ENCODE measurements at regions not wholly inside any gene's neighbourhood (a gene's known extent, or its start where the extent isn't known, plus 50 kb on each side); places are given as distances from the start of the nearest gene placed in this dataset.
"Not testable (repeated sequence)": the region's sequence is repeated elsewhere in the genome, so short reads cannot be mapped to it uniquely, and the experiment has no call there.

DNA sequence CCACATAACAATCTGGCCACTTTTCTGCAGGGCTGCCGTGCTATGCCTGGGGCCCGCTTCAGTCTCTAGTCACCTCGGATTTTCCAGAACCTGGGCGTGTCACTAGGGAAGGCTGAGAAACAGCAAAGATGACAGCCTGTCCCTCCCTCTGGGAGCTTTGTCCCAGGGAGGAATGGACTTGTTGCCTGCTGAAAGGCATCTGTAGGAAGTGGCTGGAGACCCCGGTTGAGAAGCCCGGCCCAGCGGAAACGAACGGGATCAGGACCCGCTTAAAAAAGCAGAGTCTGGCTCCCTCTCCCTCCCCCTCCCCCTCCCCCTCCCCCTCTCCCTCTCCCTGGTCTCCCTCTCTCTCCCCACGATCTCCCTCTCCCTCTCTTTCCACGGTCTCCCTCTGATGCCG lies 149.5 kb upstream of the ZNF516 start:
- no peak for DNase-seq (ENCODE audit: low read depth in 2 of 2, low spot score in 1 of 2)

GRCh38 chr18:76643996-76644395 lies 149.0 kb upstream of the ZNF516 start:
- DNase-seq (ENCODE audit: low read depth in 2 of 2, low spot score in 1 of 2): no peak

- DNase-seq (ENCODE audit: low read depth in 2 of 2, low spot score in 1 of 2): no peak
These were observed 148.2 kb upstream of the ZNF516 start for GRCh38 chr18:76643199-76643598.

- no peak for DNase-seq (ENCODE audit: low read depth in 2 of 2, low spot score in 1 of 2)
These were observed 145.4 kb upstream of the ZNF516 start for GRCh38 chr18:76640438-76640837.

GRCh38 chr18:76634564-76634963 lies 139.5 kb upstream of the ZNF516 start:
- DNase-seq (ENCODE audit: low read depth in 2 of 2, low spot score in 1 of 2): no peak

DNA sequence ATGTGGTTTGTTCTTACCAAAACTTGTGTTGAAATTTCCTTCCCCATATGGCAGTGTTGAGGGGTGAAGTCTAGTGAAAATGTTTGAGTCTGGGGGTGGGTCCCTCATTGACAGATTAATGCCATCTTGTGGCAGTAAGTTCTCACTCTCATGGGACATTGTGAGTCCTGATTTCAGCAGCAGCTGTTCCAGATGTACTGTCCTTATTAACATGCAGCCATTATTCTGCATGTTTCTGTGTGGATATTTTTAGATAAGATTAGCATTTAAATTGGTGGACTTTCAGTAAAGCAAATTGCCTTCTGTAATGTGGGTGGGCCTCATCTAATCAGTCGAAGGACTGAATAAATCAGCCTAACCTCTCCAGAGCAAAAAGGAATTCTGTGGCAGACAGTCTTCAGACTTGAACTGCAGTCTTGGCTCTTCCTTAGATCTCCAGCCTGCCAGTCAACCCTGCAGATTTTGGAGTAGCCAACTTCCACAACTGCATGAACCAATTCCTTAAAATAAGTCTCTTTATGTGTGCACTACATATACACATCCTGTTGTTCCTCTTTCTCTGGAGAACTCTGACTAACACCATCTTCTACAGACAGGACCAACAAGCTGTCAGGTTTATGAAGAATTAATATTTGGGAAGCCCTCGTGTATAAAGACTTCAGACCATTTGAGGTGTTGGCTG lies 138.7 kb upstream of the ZNF516 start:
- DNase-seq (ENCODE audit: low read depth in 2 of 2, low spot score in 1 of 2): no peak

DNA sequence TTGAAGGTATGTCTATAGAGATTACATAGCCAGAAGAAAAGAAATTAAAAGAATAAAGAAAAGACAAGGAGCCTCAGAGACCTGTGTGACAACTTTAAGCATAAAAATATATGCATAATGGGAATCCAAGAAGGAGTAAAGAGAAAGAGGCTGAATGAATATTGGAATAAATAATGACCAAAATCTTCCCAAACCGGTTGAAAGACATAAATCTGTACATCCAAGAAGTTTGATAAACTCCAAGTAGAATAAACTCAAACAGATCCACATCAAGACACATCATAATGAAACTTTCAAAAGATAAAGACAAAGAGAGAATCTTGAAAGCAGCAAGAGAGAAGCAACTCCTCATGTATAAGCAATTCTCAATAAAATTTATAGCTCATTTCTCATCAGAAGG lies 132.4 kb upstream of the ZNF516 start:
- DNase-seq (ENCODE audit: low read depth in 2 of 2, low spot score in 1 of 2): no peak

- DNase-seq (ENCODE audit: low read depth in 2 of 2, low spot score in 1 of 2): no peak
These were observed 131.9 kb upstream of the ZNF516 start for GRCh38 chr18:76626991-76627390.

GRCh38 chr18:76622651-76623050 lies 127.6 kb upstream of the ZNF516 start:
- DNase-seq (ENCODE audit: low read depth in 2 of 2, low spot score in 1 of 2): no peak

- DNase-seq (ENCODE audit: low read depth in 2 of 2, low spot score in 1 of 2): no peak
These were observed 126.9 kb upstream of the ZNF516 start for GRCh38 chr18:76621782-76622495.

- no peak for DNase-seq (ENCODE audit: low read depth in 2 of 2, low spot score in 1 of 2)
These were observed 126.2 kb upstream of the ZNF516 start for GRCh38 chr18:76621226-76621625.

DNA sequence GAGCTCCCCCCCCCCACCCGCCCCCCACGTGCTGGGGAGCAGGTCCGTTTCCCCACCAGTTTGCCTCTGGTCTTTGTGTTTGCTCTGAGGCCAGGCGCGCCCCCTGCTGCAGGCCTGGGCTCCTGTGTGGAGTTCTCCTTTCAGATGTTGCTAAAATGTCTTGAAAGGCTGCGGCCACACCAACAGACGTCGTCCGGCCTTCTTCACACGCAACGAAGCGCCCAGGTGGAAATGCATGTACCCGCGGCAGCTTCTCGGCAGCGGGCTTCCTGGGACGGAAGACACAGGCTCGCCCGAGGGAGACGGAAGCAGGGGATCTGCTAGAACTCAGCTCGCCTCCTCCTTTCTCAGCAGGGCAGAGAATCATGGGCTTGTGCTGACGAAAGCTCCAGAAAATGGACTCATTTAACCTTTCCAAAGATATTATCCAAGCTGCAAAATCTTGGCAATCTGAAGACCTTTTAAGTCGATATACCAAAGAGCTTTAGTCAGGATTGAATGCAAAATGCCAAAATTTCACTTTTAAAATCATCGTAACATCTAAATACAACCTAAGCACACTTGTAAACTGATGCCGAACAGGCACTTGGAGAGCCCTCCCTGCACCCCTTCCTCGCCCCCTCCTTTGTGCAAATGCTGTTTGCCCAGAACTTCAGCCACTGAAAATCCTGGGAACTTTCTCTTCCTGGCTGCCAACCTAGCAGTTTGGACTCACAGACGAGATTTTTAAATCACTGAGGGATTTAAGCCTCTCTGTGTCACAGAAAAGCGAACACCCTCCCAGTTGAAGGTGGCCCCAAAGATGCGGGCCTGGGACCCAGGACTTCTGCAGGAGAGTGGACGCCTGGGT lies 125.5 kb upstream of the ZNF516 start:
- DNase-seq (ENCODE audit: low read depth in 2 of 2, low spot score in 1 of 2): no peak

DNA sequence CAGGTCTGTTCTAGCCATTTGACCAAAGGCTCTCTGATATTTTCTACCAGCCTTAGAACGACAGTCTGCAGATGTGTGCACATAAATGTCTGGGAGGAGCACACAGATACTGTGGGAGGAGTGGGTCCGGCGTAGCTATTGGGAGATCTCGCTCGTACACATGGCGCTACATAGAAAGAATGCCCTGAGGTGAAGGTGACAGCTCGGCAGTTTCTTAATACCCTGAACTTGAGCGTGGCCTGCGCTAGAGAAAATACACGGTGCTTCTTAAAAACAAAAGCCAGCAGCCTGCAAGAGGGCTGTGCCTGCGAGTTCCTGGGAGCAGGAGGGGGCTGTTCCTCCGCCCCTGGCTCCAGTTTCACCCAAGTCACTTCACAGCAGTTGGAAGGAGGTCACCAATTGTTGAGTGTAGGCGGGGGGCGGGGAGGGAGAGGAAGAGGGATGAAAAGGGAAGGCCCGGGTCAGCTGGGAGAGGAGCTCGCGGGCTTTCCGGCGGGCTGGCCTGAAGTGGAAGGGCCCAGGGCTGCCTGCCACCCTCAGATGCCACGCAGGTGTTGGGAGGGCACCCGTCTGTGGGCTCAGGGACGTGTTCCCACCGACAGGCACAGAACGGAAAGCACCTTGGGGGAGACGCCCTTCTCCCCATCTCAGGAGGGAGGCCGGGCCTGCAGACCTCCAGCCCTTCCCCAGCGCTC lies 124.7 kb upstream of the ZNF516 start:
- DNase-seq (ENCODE audit: low read depth in 2 of 2, low spot score in 1 of 2): no peak

DNA sequence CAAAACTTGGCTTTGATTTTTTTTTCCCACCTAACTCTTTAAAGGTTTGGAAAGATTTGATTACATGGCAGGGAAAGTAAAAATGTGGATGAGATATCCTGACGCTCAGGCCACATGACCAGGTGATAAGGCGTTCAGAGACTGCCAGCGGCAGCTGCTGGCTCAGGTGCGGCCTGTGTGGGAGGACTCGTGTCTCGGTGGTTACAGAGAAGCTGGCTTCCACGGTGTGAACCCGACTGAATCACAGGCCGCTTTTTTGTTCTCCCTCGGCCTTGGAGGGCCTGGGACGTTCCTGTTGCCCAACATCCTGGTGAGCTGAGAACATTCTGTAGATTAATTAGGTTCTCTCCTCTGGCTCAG lies 124.2 kb upstream of the ZNF516 start:
- no peak for DNase-seq (ENCODE audit: low read depth in 2 of 2, low spot score in 1 of 2)

DNA sequence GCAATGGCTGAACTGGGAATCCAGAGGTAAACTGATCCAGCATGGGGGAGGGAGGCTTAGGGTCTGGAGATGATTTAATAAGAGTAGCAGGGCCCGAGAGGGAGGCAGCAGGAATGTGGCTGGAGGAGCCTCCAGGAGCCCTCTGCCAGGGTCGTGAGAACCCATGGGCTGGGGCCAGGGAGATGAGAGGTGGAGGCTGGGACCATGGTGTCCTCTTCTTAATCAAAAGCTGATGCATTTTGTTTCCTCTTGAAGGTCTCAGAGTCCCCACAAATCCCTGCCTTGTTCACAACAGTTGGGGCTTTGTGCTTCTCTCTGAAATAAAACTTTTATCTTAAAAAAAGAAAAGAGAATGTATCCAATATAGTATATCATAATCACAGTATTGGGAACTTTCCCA lies 123.7 kb upstream of the ZNF516 start:
- no peak for DNase-seq (ENCODE audit: low read depth in 2 of 2, low spot score in 1 of 2)

DNA sequence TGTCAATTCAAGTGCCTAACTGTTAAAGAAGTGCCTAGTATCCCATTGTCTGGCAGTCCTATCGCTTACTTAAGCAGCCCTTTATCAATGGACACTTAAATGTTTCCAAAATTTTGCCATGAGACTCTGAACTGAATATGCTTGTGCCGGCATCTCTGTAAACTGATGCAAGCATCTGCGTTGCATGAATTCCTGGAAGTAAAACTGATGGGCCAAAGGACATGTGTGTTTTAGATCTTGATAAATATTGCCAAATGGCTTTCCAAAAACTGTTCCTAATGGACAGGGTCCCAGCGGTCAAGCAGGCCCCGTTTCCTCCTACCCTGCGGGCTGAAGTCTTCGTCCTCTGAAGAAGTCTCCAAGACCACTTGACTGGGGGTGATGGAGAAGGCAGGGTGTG lies 121.3 kb upstream of the ZNF516 start:
- no peak for DNase-seq (ENCODE audit: low read depth in 2 of 2, low spot score in 1 of 2)

GRCh38 chr18:76615065-76615733 lies 120.2 kb upstream of the ZNF516 start:
- no peak for DNase-seq (ENCODE audit: low read depth in 2 of 2, low spot score in 1 of 2)

GRCh38 chr18:76613755-76614120 lies 118.7 kb upstream of the ZNF516 start:
- no peak for DNase-seq (ENCODE audit: low read depth in 2 of 2, low spot score in 1 of 2)

DNA sequence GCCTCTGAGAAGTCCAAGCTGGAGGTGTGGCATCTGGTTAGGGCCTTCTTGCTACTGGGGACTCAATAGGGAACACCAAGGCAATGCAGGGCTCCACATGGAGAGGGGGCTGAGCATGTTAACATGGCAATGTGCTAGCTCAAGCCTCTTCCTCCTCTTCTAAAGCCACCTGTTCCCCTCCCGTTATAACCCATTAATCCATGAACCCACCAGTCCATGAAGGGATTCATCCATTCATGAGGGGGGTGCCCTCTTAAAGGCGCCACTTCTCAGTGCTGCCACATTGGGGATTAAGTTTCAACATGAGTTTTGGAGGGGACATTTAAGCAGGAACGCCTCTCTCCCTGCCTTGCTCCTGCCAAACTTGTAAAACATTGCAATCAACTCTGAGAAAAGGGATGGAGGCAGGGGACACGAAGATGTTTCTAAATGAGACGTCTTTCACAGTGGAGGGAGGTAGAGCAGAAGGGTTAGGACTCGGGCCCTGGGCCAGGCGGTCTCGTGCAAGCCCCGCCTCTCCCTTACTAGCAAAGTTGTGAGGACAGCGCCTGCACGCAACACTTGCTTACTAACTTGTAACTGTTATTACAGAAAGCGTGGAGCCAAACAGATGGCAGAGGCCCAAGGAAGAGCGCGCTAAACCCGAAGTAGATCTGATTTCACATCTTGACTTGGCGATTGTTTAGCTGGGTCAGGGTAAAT lies 118.2 kb upstream of the ZNF516 start:
- no peak for DNase-seq (ENCODE audit: low read depth in 2 of 2, low spot score in 1 of 2)

GRCh38 chr18:76611750-76612045 lies 116.7 kb upstream of the ZNF516 start:
- DNase-seq (ENCODE audit: low read depth in 2 of 2, low spot score in 1 of 2): not testable (repeated sequence)
